MCF 10A (cell line): ENCODE measurements at regions not wholly inside any gene's neighbourhood (a gene's known extent, or its start where the extent isn't known, plus 50 kb on each side); places are given as distances from the start of the nearest gene placed in this dataset.

ENCODE experiments used
- BruUV-seq: library from RNA; stranded (reverse); fragments of 400-500 nt; replicated peaks from 2 replicates; lab custom pipeline; 2021; lab: Mats Ljungman, UMichigan
- CTCF ChIA-PET: fragments of 300-600 bp; sonication (Branson Sonifier 250); formaldehyde crosslinking; extraction: SDS; loops from one replicate; lab custom pipeline; 2021; ENCODE audit warnings: antibody characterized with exemption, inconsistent platforms; lab: Yijun Ruan, JAX
- POLR2A ChIA-PET: fragments of 300-600, 350-650 bp; sonication (Branson Sonifier 250); formaldehyde crosslinking; extraction: SDS; loops from one replicate; lab custom pipeline; 2020; ENCODE audit warnings: antibody characterized with exemption, inconsistent platforms; lab: Yijun Ruan, JAX
- DNase-seq: peaks from one replicate; pipeline ENCODE4 v3.0.0-alpha.2; 2018; ENCODE audit not compliant: unreplicated experiment
- H3K27ac Mint-ChIP-seq: one replicate; pipeline ENCODE4 v1.8.0; 2022; ENCODE audit warnings: mild to moderate bottlenecking, low read depth, mixed read lengths; ENCODE audit not compliant: unreplicated experiment
- H3K27me3 Mint-ChIP-seq: one replicate; pipeline ENCODE4 v1.8.0; 2022; ENCODE audit warnings: mixed read lengths; ENCODE audit not compliant: insufficient read depth, unreplicated experiment
- H3K36me3 Mint-ChIP-seq: one replicate; pipeline ENCODE4 v1.8.0; 2022; ENCODE audit warnings: mild to moderate bottlenecking, moderate library complexity, mixed read lengths; ENCODE audit not compliant: insufficient read depth, unreplicated experiment
- H3K4me1 Mint-ChIP-seq: one replicate; pipeline ENCODE4 v1.8.0; 2022; ENCODE audit warnings: mixed read lengths; ENCODE audit not compliant: insufficient read depth, unreplicated experiment
- H3K4me3 Mint-ChIP-seq: one replicate; pipeline ENCODE4 v1.8.0; 2022; ENCODE audit warnings: mild to moderate bottlenecking, moderate library complexity, mixed read lengths; ENCODE audit not compliant: unreplicated experiment
- H3K9me3 Mint-ChIP-seq: one replicate; pipeline ENCODE4 v1.8.0; 2022; ENCODE audit warnings: mixed read lengths; ENCODE audit not compliant: unreplicated experiment
- intact Hi-C: fragments of 100-400 bp; cut with micrococcal nuclease; formaldehyde crosslinking; loops from 2 replicates; pipeline ENCODE4 v1.14.1; 2022
- TF ChIP-seq, protein P1 (sequence below): fragments of 200-600 bp; IDR thresholded peaks from one replicate; pipeline ENCODE4 v1.8.0; 2022; ENCODE audit warnings: antibody characterized with exemption, mild to moderate bottlenecking; ENCODE audit not compliant: unreplicated experiment

DNA sequence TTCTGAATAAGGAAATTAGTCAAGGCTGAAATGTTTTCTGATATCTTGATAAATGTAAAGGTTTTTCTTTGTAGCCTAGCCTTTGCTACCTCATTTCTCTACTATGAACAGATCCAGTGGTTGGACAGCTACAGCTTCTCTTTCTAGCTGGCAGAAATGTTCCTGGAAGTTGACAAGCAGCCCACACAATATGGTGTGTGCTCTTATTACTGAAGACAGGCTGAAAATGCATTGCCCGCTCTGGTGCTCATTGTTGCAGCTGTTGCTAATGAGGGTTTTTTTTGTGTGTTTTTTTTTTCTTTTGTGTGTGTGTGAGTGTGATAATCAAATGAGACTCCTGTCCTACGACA, 844.3 kb upstream of the SEMA6D start:
- no peak overlapping the region for H3K4me3 Mint-ChIP-seq
- H3K4me1 Mint-ChIP-seq, result no peaks in the 10 kb centered on the region
- no peaks in the 10 kb centered on the region for H3K27me3 Mint-ChIP-seq
- no TSS peak for BruUV-seq
- TF ChIP-seq, protein P1, sequence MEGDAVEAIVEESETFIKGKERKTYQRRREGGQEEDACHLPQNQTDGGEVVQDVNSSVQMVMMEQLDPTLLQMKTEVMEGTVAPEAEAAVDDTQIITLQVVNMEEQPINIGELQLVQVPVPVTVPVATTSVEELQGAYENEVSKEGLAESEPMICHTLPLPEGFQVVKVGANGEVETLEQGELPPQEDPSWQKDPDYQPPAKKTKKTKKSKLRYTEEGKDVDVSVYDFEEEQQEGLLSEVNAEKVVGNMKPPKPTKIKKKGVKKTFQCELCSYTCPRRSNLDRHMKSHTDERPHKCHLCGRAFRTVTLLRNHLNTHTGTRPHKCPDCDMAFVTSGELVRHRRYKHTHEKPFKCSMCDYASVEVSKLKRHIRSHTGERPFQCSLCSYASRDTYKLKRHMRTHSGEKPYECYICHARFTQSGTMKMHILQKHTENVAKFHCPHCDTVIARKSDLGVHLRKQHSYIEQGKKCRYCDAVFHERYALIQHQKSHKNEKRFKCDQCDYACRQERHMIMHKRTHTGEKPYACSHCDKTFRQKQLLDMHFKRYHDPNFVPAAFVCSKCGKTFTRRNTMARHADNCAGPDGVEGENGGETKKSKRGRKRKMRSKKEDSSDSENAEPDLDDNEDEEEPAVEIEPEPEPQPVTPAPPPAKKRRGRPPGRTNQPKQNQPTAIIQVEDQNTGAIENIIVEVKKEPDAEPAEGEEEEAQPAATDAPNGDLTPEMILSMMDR, result no peak
- intact Hi-C loops, result no loop called here
- CTCF ChIA-PET, result no interaction called here
- H3K27ac Mint-ChIP-seq, result no peak overlapping the region
- no peaks in the 10 kb centered on the region for H3K9me3 Mint-ChIP-seq
- H3K36me3 Mint-ChIP-seq, result no peaks in the 10 kb centered on the region
- DNase-seq, result no peak
- POLR2A ChIA-PET, result no interaction called here

DNA sequence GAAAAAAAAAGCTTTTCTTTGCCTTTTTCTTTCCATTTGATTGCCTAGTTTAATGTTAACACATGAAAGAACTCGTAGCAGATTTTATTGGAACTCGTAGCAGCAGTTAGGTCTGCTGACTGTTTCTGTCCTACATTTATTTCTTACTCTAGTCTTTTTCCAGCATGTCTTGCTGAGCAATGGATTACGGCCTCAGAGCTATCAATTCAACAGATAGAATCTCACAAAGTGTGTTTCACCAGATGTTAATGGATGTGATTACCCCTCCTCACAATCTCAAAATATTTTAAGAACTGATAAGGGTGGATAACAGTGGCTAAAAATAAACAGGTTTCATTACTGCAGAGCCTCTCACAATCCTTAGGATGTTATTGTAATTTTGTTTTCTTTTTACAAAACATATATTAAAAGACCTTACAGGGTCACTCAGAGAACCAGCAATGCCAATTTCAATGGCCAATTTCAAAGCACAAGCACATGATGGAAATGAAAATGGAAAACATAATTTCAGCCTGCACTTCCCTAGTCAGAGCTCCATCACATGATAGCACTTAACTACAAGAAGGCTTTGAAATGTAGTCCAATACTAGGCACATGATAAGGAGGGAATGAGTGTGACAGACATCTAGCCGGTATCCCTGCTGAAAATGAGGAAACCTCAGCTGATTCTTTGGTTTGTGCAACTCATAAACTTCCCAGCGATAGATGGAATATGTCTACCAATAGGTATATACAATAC, 838.1 kb upstream of the SEMA6D start:
- Mint-ChIP-seq H3K36me3 (no peaks in the 10 kb centered on the region), H3K9me3 (peaks cover 17% of the 10 kb centered on the region), H3K4me3 (no peak overlapping the region), H3K27ac (no peak overlapping the region), H3K4me1 (no peaks in the 10 kb centered on the region), H3K27me3 (no peaks in the 10 kb centered on the region)
- no TSS peak for BruUV-seq
- ChIA-PET CTCF (interaction anchor here (0.6 kb wide), 1 partner anchor 82 kb away, joined by 3 read pairs; no protein-coding TSS in a partner anchor), POLR2A (interaction anchor here (0.6 to 1.1 kb wide), 3 partner anchors 13 to 1421 kb away, joined by 3 read pairs; no protein-coding TSS in a partner anchor)
- intact Hi-C loops, result no loop called here
- DNase-seq, result no peak
- TF ChIP-seq, protein P1, result no peak

DNA sequence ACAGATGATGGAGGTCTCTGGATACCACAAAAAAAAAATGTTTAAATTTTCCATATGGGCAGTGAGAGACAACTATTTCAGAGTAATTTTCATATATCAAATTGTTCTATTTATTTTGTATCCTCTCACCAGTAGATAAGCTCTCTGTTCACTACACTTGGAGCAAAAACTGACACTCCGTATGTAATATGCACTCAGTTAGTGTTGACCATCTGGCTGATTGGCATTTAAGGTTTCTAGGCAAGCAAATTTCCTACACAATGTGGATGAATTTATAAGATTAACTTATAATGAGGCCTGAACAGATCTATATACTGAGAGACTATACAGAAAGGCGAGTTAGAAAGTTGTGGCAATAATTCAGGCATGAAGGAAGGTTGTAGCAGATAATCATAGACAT, 836.5 kb upstream of the SEMA6D start:
- no peak for DNase-seq
- TF ChIP-seq, protein P1, result no peak
- Mint-ChIP-seq H3K27me3 (no peaks in the 10 kb centered on the region), H3K4me1 (no peaks in the 10 kb centered on the region), H3K9me3 (peaks cover 17% of the 10 kb centered on the region), H3K27ac (no peak overlapping the region), H3K36me3 (no peaks in the 10 kb centered on the region), H3K4me3 (no peak overlapping the region)
- POLR2A ChIA-PET, result no interaction called here
- intact Hi-C loops, result no loop called here
- CTCF ChIA-PET, result interaction anchor here (0.7 kb wide), 1 partner anchor 1087 kb away, joined by 3 read pairs; no protein-coding TSS in a partner anchor
- no TSS peak for BruUV-seq

DNA sequence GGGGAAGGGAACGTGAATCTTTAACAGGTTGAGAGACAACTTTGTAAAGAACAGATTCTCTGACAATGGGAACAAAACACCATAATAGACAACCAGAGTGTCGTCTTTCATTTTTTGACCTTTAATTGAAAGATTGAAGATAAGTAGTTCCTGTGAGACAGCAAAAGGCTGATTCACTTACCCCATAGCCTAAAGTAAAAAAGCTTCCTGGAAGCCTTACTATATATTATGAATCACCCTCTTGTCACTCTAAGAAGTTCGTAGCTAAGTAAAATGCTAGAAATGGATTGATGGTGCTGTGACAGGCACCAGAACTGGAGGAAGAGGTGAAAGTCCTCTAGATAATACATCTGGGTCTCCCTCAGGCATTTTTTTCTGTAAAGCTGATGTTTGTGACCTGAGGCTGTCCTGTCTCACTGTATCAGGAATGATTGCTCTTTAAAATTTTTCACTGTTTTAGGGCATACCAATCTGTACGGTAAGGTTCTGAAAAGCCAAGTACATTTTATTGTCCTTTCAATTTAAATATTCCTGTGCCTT, 824.6 kb upstream of the SEMA6D start:
- Mint-ChIP-seq H3K9me3 (peaks cover 8% of the 10 kb centered on the region), H3K4me3 (no peak overlapping the region), H3K27me3 (no peaks in the 10 kb centered on the region), H3K4me1 (no peaks in the 10 kb centered on the region), H3K36me3 (no peaks in the 10 kb centered on the region), H3K27ac (peak overlapping the region; percentile 27)
- POLR2A ChIA-PET, result interaction anchor here (1.0 kb wide), 1 partner anchor 14 kb away, joined by 3 read pairs; no protein-coding TSS in a partner anchor
- CTCF ChIA-PET, result no interaction called here
- TF ChIP-seq, protein P1, result no peak
- no peak for DNase-seq
- intact Hi-C loops, result no loop called here
- no TSS peak for BruUV-seq
